ENCODE measurements at regions not wholly inside any gene's neighbourhood (a gene's known extent, or its start where the extent isn't known, plus 50 kb on each side); places are given as distances from the start of the nearest gene placed in this dataset.
A peak's percentile ranks its signal among the peaks of the same experiment; 100 is the strongest.

GRCh38 chr6:111972745-111973117 lies 81.2 kb upstream of the CCN6 start:
- peak overlapping the region; percentile 78 to 87 for H3K27ac ChIP-seq (ENCODE audit: low read depth in 1 of 2, low read length in 1 of 2)
- H3K4me3 ChIP-seq (ENCODE audit: low read length in 2 of 2): no peak overlapping the region

GRCh38 chr6:111973118-111973761 lies 80.7 kb upstream of the CCN6 start:
- peak in 4 of 9 donors; percentile 28 to 71 (median 37) for DNase-seq (ENCODE audit: low read depth in 6 of 9, low spot score in 9 of 9)
- no peaks in the 10 kb centered on the region for H3K27me3 ChIP-seq (ENCODE audit: control insufficient read depth in 2 of 2, insufficient read depth in 1 of 2, low read length in 1 of 2)
- no peak overlapping the region for H3K4me3 ChIP-seq (ENCODE audit: low read length in 2 of 2)
- H3K27ac ChIP-seq (ENCODE audit: low read depth in 1 of 2, low read length in 1 of 2): peak overlapping the region; percentile 78 to 90
- 78% methylated on average over 12 of the region's 12 CpGs for WGBS
- H3K4me1 ChIP-seq (ENCODE audit: control insufficient read depth in 2 of 2, insufficient read depth in 2 of 2, low read length in 2 of 2): peaks cover 3 to 25% of the 10 kb centered on the region in 2 donors
- H3K9me3 ChIP-seq (ENCODE audit: control insufficient read depth in 2 of 2, insufficient read depth in 1 of 2, low read length in 1 of 2): no peaks in the 10 kb centered on the region
- H3K36me3 ChIP-seq (ENCODE audit: control insufficient read depth in 2 of 2, insufficient read depth in 2 of 2, low read length in 1 of 2): no peaks in the 10 kb centered on the region

More at GRCh38 chr6:111972745-111973117, 81.2 kb upstream of the CCN6 start:
- no peaks in the 10 kb centered on the region for H3K9me3 ChIP-seq (ENCODE audit: control insufficient read depth in 2 of 2, insufficient read depth in 1 of 2, low read length in 1 of 2)
- H3K27me3 ChIP-seq (ENCODE audit: control insufficient read depth in 2 of 2, insufficient read depth in 1 of 2, low read length in 1 of 2): no peaks in the 10 kb centered on the region
- H3K36me3 ChIP-seq (ENCODE audit: control insufficient read depth in 2 of 2, insufficient read depth in 2 of 2, low read length in 1 of 2): no peaks in the 10 kb centered on the region
- WGBS: 94% methylated on average over 5 of the region's 5 CpGs
- no peak for DNase-seq (ENCODE audit: low read depth in 6 of 9, low spot score in 9 of 9)
- H3K4me1 ChIP-seq (ENCODE audit: control insufficient read depth in 2 of 2, insufficient read depth in 2 of 2, low read length in 2 of 2): peaks cover 3 to 25% of the 10 kb centered on the region in 2 donors

GRCh38 chr6:111973927-111974639 lies 79.8 kb upstream of the CCN6 start:
- 98% methylated on average over 5 of the region's 5 CpGs for WGBS
- Histone ChIP-seq H3K36me3 (ENCODE audit: control insufficient read depth in 2 of 2, insufficient read depth in 2 of 2, low read length in 1 of 2) (no peaks in the 10 kb centered on the region), H3K4me3 (ENCODE audit: low read length in 2 of 2) (no peak overlapping the region), H3K9me3 (ENCODE audit: control insufficient read depth in 2 of 2, insufficient read depth in 1 of 2, low read length in 1 of 2) (no peaks in the 10 kb centered on the region), H3K27ac (ENCODE audit: low read depth in 1 of 2, low read length in 1 of 2) (peak overlapping the region; percentile 78 to 90), H3K27me3 (ENCODE audit: control insufficient read depth in 2 of 2, insufficient read depth in 1 of 2, low read length in 1 of 2) (no peaks in the 10 kb centered on the region), H3K4me1 (ENCODE audit: control insufficient read depth in 2 of 2, insufficient read depth in 2 of 2, low read length in 2 of 2) (peaks cover 3 to 25% of the 10 kb centered on the region in 2 donors)
- DNase-seq (ENCODE audit: low read depth in 6 of 9, low spot score in 9 of 9): no peak

- H3K4me1 ChIP-seq (ENCODE audit: control insufficient read depth in 2 of 2, insufficient read depth in 2 of 2, low read length in 2 of 2): peaks cover 3 to 25% of the 10 kb centered on the region in 2 donors
- 97% methylated on average over 6 of the region's 6 CpGs for whole genome bisulfite sequencing
- H3K36me3 ChIP-seq (ENCODE audit: control insufficient read depth in 2 of 2, insufficient read depth in 2 of 2, low read length in 1 of 2): no peaks in the 10 kb centered on the region
- no peak overlapping the region for H3K4me3 ChIP-seq (ENCODE audit: low read length in 2 of 2)
- no peaks in the 10 kb centered on the region for H3K27me3 ChIP-seq (ENCODE audit: control insufficient read depth in 2 of 2, insufficient read depth in 1 of 2, low read length in 1 of 2)
- no peak overlapping the region for H3K27ac ChIP-seq (ENCODE audit: low read depth in 1 of 2, low read length in 1 of 2)
- no peak for DNase-seq (ENCODE audit: low read depth in 6 of 9, low spot score in 9 of 9)
- H3K9me3 ChIP-seq (ENCODE audit: control insufficient read depth in 2 of 2, insufficient read depth in 1 of 2, low read length in 1 of 2): no peaks in the 10 kb centered on the region
Observed at GRCh38 chr6:111975466-111975865, 78.4 kb upstream of the CCN6 start.

- Histone ChIP-seq H3K36me3 (ENCODE audit: control insufficient read depth in 2 of 2, insufficient read depth in 2 of 2, low read length in 1 of 2) (no peaks in the 10 kb centered on the region), H3K4me1 (ENCODE audit: control insufficient read depth in 2 of 2, insufficient read depth in 2 of 2, low read length in 2 of 2) (peaks cover 2 to 25% of the 10 kb centered on the region in 2 donors), H3K27me3 (ENCODE audit: control insufficient read depth in 2 of 2, insufficient read depth in 1 of 2, low read length in 1 of 2) (no peaks in the 10 kb centered on the region), H3K4me3 (ENCODE audit: low read length in 2 of 2) (no peak overlapping the region), H3K27ac (ENCODE audit: low read depth in 1 of 2, low read length in 1 of 2) (no peak overlapping the region), H3K9me3 (ENCODE audit: control insufficient read depth in 2 of 2, insufficient read depth in 1 of 2, low read length in 1 of 2) (no peaks in the 10 kb centered on the region)
- 95% methylated on average over 2 of the region's 2 CpGs for WGBS
- no peak for DNase-seq (ENCODE audit: low read depth in 6 of 9, low spot score in 9 of 9)
Observed at GRCh38 chr6:111976139-111976538, 77.8 kb upstream of the CCN6 start.

GRCh38 chr6:111978532-111979149 lies 75.3 kb upstream of the CCN6 start:
- Histone ChIP-seq H3K27me3 (ENCODE audit: control insufficient read depth in 2 of 2, insufficient read depth in 1 of 2, low read length in 1 of 2) (no peaks in the 10 kb centered on the region), H3K27ac (ENCODE audit: low read depth in 1 of 2, low read length in 1 of 2) (no peak overlapping the region), H3K9me3 (ENCODE audit: control insufficient read depth in 2 of 2, insufficient read depth in 1 of 2, low read length in 1 of 2) (no peaks in the 10 kb centered on the region), H3K4me3 (ENCODE audit: low read length in 2 of 2) (no peak overlapping the region), H3K36me3 (ENCODE audit: control insufficient read depth in 2 of 2, insufficient read depth in 2 of 2, low read length in 1 of 2) (no peaks in the 10 kb centered on the region), H3K4me1 (ENCODE audit: control insufficient read depth in 2 of 2, insufficient read depth in 2 of 2, low read length in 2 of 2) (peaks cover 0 to 4% of the 10 kb centered on the region in 2 donors)
- 93% methylated on average over 3 of the region's 3 CpGs for WGBS
- DNase-seq (ENCODE audit: low read depth in 6 of 9, low spot score in 9 of 9): no peak

- Histone ChIP-seq H3K9me3 (ENCODE audit: control insufficient read depth in 2 of 2, insufficient read depth in 1 of 2, low read length in 1 of 2) (no peaks in the 10 kb centered on the region), H3K4me3 (ENCODE audit: low read length in 2 of 2) (no peak overlapping the region), H3K27ac (ENCODE audit: low read depth in 1 of 2, low read length in 1 of 2) (no peak overlapping the region), H3K36me3 (ENCODE audit: control insufficient read depth in 2 of 2, insufficient read depth in 2 of 2, low read length in 1 of 2) (no peaks in the 10 kb centered on the region), H3K27me3 (ENCODE audit: control insufficient read depth in 2 of 2, insufficient read depth in 1 of 2, low read length in 1 of 2) (no peaks in the 10 kb centered on the region), H3K4me1 (ENCODE audit: control insufficient read depth in 2 of 2, insufficient read depth in 2 of 2, low read length in 2 of 2) (peaks cover 0 to 4% of the 10 kb centered on the region in 2 donors)
- WGBS: 80% methylated on average over 6 of the region's 6 CpGs
- DNase-seq (ENCODE audit: low read depth in 6 of 9, low spot score in 9 of 9): no peak
Observed at GRCh38 chr6:111979633-111980032, 74.3 kb upstream of the CCN6 start.

- no peak for DNase-seq (ENCODE audit: low read depth in 6 of 9, low spot score in 9 of 9)
- Histone ChIP-seq H3K4me3 (ENCODE audit: low read length in 2 of 2) (no peak overlapping the region), H3K9me3 (ENCODE audit: control insufficient read depth in 2 of 2, insufficient read depth in 1 of 2, low read length in 1 of 2) (no peaks in the 10 kb centered on the region), H3K4me1 (ENCODE audit: control insufficient read depth in 2 of 2, insufficient read depth in 2 of 2, low read length in 2 of 2) (peaks cover 0 to 7% of the 10 kb centered on the region in 2 donors), H3K27ac (ENCODE audit: low read depth in 1 of 2, low read length in 1 of 2) (no peak overlapping the region), H3K36me3 (ENCODE audit: control insufficient read depth in 2 of 2, insufficient read depth in 2 of 2, low read length in 1 of 2) (no peaks in the 10 kb centered on the region), H3K27me3 (ENCODE audit: control insufficient read depth in 2 of 2, insufficient read depth in 1 of 2, low read length in 1 of 2) (no peaks in the 10 kb centered on the region)
- WGBS: 97% methylated on average over 6 of the region's 6 CpGs
Observed at GRCh38 chr6:111980143-111980542, 73.8 kb upstream of the CCN6 start.

Measured in thymus (tissue), 11 donors.